HG02852 (cell line): ENCODE measurements at regions not wholly inside any gene's neighbourhood (a gene's known extent, or its start where the extent isn't known, plus 50 kb on each side); places are given as distances from the start of the nearest gene placed in this dataset.
"Not testable (repeated sequence)": the region's sequence is repeated elsewhere in the genome, so short reads cannot be mapped to it uniquely, and the experiment has no call there.

Experiments used
- ATAC-seq: cut with Tn5 transposase; IDR thresholded peaks from one replicate; pipeline ENCODE4 v1.9.1; 2021; ENCODE audit warnings: mild to moderate bottlenecking, moderate library complexity; ENCODE audit not compliant: unreplicated experiment

- ATAC-seq: no peak
Measured at GRCh38 chr18:11468617-11469016, 140.8 kb upstream of the SLC35G4 start.

GRCh38 chr18:11468120-11468519, 141.3 kb upstream of the SLC35G4 start:
- ATAC-seq: no peak

- no peak for ATAC-seq
Measured at GRCh38 chr18:11467611-11468010, 141.8 kb upstream of the SLC35G4 start.

- no peak for ATAC-seq
Measured at GRCh38 chr18:11464129-11464528, 145.3 kb upstream of the SLC35G4 start.

- ATAC-seq: no peak
Measured at GRCh38 chr18:11458447-11458846, 150.9 kb upstream of the SLC35G4 start.

GRCh38 chr18:11457853-11458252, 151.5 kb upstream of the SLC35G4 start:
- not testable (repeated sequence) for ATAC-seq

- no peak for ATAC-seq
Measured at GRCh38 chr18:11454040-11454439, 155.4 kb upstream of the SLC35G4 start.

GRCh38 chr18:11444169-11444568, 165.2 kb upstream of the SLC35G4 start:
- ATAC-seq: not testable (repeated sequence)

GRCh38 chr18:11437046-11437445, 172.3 kb upstream of the SLC35G4 start:
- no peak for ATAC-seq

GRCh38 chr18:11432360-11432811, 177.0 kb upstream of the SLC35G4 start:
- no peak for ATAC-seq

GRCh38 chr18:11429876-11430275, 179.5 kb upstream of the SLC35G4 start:
- no peak for ATAC-seq

- no peak for ATAC-seq
Measured at GRCh38 chr18:11425211-11425610, 184.2 kb upstream of the SLC35G4 start.

- no peak for ATAC-seq
Measured at GRCh38 chr18:11419338-11419737, 190.1 kb upstream of the SLC35G4 start.

- ATAC-seq: no peak
Measured at GRCh38 chr18:11412811-11413210, 196.6 kb upstream of the SLC35G4 start.

GRCh38 chr18:11411048-11411447, 198.3 kb upstream of the SLC35G4 start:
- no peak for ATAC-seq

- no peak for ATAC-seq
Measured at GRCh38 chr18:11408555-11409065, 200.8 kb upstream of the SLC35G4 start.

GRCh38 chr18:11407940-11408339, 201.5 kb upstream of the SLC35G4 start:
- no peak for ATAC-seq

- no peak for ATAC-seq
Measured at GRCh38 chr18:11405804-11406203, 203.6 kb upstream of the SLC35G4 start.

- no peak for ATAC-seq
Measured at GRCh38 chr18:11400703-11401102, 208.7 kb upstream of the SLC35G4 start.

GRCh38 chr18:11398625-11399024, 210.8 kb upstream of the SLC35G4 start:
- no peak for ATAC-seq

GRCh38 chr18:11392980-11393885, 216.2 kb upstream of the SLC35G4 start:
- ATAC-seq: no peak

GRCh38 chr18:11392292-11392691, 217.1 kb upstream of the SLC35G4 start:
- no peak for ATAC-seq
